ENCODE measurements at regions not wholly inside any gene's neighbourhood (a gene's known extent, or its start where the extent isn't known, plus 50 kb on each side); places are given as distances from the start of the nearest gene placed in this dataset.

DNA sequence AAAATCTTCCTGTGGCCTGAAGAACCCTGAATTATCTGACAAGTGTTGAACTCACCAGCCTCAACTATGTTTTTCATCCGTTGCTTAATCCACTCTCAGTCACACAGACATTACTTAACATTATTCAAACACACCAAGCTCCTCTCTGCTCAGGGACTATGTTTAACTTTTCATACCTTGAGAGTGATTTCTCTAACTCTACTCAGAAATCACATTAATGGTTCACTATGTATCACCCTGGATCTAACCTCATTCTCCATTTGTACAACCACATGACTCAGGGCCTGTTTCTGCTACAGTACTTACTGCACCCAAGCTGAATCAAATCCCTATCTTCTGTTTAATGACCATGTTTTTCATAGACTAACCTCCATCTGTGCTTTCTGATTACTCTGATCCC is 553.7 kb upstream of the PRR20A start:
- DNase-seq (ENCODE audit: low spot score) (no peak), ATAC-seq (no peak)
- peaks cover 8% of the 10 kb centered on the region for H3K4me1 Mint-ChIP-seq
- POLR2A ChIA-PET: no interaction called here
- H3K9me3 Mint-ChIP-seq: peaks cover 24% of the 10 kb centered on the region
- no peak overlapping the region for H3K4me3 Mint-ChIP-seq
- no peak overlapping the region for H3K27ac Mint-ChIP-seq
- H3K36me3 Mint-ChIP-seq: peaks cover 9% of the 10 kb centered on the region
- TF ChIP-seq, protein P1, sequence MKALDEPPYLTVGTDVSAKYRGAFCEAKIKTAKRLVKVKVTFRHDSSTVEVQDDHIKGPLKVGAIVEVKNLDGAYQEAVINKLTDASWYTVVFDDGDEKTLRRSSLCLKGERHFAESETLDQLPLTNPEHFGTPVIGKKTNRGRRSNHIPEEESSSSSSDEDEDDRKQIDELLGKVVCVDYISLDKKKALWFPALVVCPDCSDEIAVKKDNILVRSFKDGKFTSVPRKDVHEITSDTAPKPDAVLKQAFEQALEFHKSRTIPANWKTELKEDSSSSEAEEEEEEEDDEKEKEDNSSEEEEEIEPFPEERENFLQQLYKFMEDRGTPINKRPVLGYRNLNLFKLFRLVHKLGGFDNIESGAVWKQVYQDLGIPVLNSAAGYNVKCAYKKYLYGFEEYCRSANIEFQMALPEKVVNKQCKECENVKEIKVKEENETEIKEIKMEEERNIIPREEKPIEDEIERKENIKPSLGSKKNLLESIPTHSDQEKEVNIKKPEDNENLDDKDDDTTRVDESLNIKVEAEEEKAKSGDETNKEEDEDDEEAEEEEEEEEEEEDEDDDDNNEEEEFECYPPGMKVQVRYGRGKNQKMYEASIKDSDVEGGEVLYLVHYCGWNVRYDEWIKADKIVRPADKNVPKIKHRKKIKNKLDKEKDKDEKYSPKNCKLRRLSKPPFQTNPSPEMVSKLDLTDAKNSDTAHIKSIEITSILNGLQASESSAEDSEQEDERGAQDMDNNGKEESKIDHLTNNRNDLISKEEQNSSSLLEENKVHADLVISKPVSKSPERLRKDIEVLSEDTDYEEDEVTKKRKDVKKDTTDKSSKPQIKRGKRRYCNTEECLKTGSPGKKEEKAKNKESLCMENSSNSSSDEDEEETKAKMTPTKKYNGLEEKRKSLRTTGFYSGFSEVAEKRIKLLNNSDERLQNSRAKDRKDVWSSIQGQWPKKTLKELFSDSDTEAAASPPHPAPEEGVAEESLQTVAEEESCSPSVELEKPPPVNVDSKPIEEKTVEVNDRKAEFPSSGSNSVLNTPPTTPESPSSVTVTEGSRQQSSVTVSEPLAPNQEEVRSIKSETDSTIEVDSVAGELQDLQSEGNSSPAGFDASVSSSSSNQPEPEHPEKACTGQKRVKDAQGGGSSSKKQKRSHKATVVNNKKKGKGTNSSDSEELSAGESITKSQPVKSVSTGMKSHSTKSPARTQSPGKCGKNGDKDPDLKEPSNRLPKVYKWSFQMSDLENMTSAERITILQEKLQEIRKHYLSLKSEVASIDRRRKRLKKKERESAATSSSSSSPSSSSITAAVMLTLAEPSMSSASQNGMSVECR (CRISPR knock-in tag; IDR thresholded peaks at IDR 0.05; ENCODE audit: borderline replicate concordance): no peak
- TF ChIP-seq, protein P2, sequence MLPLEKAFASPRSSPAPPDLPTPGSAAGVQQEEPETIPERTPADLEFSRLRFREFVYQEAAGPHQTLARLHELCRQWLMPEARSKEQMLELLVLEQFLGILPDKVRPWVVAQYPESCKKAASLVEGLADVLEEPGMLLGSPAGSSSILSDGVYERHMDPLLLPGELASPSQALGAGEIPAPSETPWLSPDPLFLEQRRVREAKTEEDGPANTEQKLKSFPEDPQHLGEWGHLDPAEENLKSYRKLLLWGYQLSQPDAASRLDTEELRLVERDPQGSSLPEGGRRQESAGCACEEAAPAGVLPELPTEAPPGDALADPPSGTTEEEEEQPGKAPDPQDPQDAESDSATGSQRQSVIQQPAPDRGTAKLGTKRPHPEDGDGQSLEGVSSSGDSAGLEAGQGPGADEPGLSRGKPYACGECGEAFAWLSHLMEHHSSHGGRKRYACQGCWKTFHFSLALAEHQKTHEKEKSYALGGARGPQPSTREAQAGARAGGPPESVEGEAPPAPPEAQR (CRISPR knock-in tag; IDR thresholded peaks at IDR 0.05): no peak
- TF ChIP-seq NFATC4 (CRISPR knock-in tag; IDR thresholded peaks at IDR 0.05) (no peak), PRRX2 (CRISPR knock-in tag; IDR thresholded peaks at IDR 0.05) (no peak), ETV6 (CRISPR knock-in tag; IDR thresholded peaks at IDR 0.05) (no peak), NR3C1 (CRISPR knock-in tag; conservative IDR thresholded peaks at IDR 0.05; ENCODE audit: low read depth) (no peak), ATF1 (CRISPR knock-in tag; IDR thresholded peaks at IDR 0.05) (no peak)
- TF ChIP-seq, protein P3, sequence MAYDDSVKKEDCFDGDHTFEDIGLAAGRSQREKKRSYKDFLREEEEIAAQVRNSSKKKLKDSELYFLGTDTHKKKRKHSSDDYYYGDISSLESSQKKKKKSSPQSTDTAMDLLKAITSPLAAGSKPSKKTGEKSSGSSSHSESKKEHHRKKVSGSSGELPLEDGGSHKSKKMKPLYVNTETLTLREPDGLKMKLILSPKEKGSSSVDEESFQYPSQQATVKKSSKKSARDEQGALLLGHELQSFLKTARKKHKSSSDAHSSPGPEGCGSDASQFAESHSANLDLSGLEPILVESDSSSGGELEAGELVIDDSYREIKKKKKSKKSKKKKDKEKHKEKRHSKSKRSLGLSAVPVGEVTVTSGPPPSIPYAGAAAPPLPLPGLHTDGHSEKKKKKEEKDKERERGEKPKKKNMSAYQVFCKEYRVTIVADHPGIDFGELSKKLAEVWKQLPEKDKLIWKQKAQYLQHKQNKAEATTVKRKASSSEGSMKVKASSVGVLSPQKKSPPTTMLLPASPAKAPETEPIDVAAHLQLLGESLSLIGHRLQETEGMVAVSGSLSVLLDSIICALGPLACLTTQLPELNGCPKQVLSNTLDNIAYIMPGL (CRISPR knock-in tag; IDR thresholded peaks at IDR 0.05): no peak
- no peaks in the 10 kb centered on the region for H3K27me3 Mint-ChIP-seq (ENCODE audit: low read depth)
- CTCF ChIA-PET: no interaction called here

DNA sequence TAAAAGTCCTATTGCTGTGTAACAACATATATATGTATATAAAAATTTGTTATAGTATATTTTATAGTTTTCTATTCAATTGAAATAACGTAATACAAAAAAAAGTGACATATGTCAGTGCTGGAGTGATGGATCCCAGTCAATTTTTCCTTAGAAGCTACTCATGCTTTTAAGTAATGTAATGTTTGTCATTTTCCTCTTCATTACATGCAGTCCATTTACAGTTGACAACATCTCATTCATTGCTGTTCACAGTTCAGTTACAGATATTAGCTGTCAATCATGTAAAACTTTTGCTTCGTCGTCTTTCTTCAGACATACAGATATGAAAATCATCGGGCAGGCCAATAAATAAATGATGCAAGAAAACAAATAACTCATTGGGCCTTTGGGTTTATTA is 525.1 kb upstream of the PRR20A start:
- ChIA-PET CTCF (no interaction called here), POLR2A (no interaction called here)
- no peak overlapping the region for H3K4me3 Mint-ChIP-seq
- no peak for ATAC-seq
- no peaks in the 10 kb centered on the region for H3K4me1 Mint-ChIP-seq
- DNase-seq (ENCODE audit: low spot score): no peak
- peaks cover 10% of the 10 kb centered on the region for H3K9me3 Mint-ChIP-seq
- no peaks in the 10 kb centered on the region for H3K36me3 Mint-ChIP-seq
- no peaks in the 10 kb centered on the region for H3K27me3 Mint-ChIP-seq (ENCODE audit: low read depth)
- H3K27ac Mint-ChIP-seq: no peak overlapping the region
- TF ChIP-seq CREM (CRISPR knock-in tag; IDR thresholded peaks at IDR 0.05) (no peak), ZNF396 (CRISPR knock-in tag; IDR thresholded peaks at IDR 0.05; ENCODE audit: borderline replicate concordance) (no peak), MXD4 (CRISPR knock-in tag; IDR thresholded peaks at IDR 0.05; ENCODE audit: borderline replicate concordance) (no peak), JUN (CRISPR knock-in tag; IDR thresholded peaks at IDR 0.05) (no peak), HMGA2 (CRISPR knock-in tag; IDR thresholded peaks at IDR 0.05) (no peak), ZNF671 (CRISPR knock-in tag; IDR thresholded peaks at IDR 0.05) (no peak), NFE2L1 (CRISPR knock-in tag; IDR thresholded peaks at IDR 0.05) (no peak), ZNF416 (CRISPR knock-in tag; IDR thresholded peaks at IDR 0.05) (no peak), MYBL2 (CRISPR knock-in tag; IDR thresholded peaks at IDR 0.05) (no peak), ZNF317 (CRISPR knock-in tag; IDR thresholded peaks at IDR 0.05; ENCODE audit: borderline replicate concordance, low read depth) (no peak), PRRX2 (CRISPR knock-in tag; IDR thresholded peaks at IDR 0.05) (no peak), ESRRA (CRISPR knock-in tag; IDR thresholded peaks at IDR 0.05; ENCODE audit: borderline replicate concordance) (no peak), SOX15 (CRISPR knock-in tag; IDR thresholded peaks at IDR 0.05) (no peak), NR1H2 (CRISPR knock-in tag; IDR thresholded peaks at IDR 0.05) (no peak), TP53 (CRISPR knock-in tag; IDR thresholded peaks at IDR 0.05) (no peak)
- TF ChIP-seq, protein P4, sequence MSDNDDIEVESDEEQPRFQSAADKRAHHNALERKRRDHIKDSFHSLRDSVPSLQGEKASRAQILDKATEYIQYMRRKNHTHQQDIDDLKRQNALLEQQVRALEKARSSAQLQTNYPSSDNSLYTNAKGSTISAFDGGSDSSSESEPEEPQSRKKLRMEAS (CRISPR knock-in tag; IDR thresholded peaks at IDR 0.05): no peak
- TF ChIP-seq, protein P3 (CRISPR knock-in tag; IDR thresholded peaks at IDR 0.05): no peak
- TF ChIP-seq, protein P5, sequence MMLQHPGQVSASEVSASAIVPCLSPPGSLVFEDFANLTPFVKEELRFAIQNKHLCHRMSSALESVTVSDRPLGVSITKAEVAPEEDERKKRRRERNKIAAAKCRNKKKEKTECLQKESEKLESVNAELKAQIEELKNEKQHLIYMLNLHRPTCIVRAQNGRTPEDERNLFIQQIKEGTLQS (CRISPR knock-in tag; conservative IDR thresholded peaks at IDR 0.05): no peak
- TF ChIP-seq, protein P6, sequence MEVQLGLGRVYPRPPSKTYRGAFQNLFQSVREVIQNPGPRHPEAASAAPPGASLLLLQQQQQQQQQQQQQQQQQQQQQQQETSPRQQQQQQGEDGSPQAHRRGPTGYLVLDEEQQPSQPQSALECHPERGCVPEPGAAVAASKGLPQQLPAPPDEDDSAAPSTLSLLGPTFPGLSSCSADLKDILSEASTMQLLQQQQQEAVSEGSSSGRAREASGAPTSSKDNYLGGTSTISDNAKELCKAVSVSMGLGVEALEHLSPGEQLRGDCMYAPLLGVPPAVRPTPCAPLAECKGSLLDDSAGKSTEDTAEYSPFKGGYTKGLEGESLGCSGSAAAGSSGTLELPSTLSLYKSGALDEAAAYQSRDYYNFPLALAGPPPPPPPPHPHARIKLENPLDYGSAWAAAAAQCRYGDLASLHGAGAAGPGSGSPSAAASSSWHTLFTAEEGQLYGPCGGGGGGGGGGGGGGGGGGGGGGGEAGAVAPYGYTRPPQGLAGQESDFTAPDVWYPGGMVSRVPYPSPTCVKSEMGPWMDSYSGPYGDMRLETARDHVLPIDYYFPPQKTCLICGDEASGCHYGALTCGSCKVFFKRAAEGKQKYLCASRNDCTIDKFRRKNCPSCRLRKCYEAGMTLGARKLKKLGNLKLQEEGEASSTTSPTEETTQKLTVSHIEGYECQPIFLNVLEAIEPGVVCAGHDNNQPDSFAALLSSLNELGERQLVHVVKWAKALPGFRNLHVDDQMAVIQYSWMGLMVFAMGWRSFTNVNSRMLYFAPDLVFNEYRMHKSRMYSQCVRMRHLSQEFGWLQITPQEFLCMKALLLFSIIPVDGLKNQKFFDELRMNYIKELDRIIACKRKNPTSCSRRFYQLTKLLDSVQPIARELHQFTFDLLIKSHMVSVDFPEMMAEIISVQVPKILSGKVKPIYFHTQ (CRISPR knock-in tag; IDR thresholded peaks at IDR 0.05): no peak
